Ishikawa (cell line): ENCODE measurements at regions not wholly inside any gene's neighbourhood (a gene's known extent, or its start where the extent isn't known, plus 50 kb on each side); places are given as distances from the start of the nearest gene placed in this dataset.

Experiments
- CEBPB ChIP-seq: IDR thresholded peaks from 2 replicates; pipeline ENCODE4 v1.6.1; 2012
- CREB1 ChIP-seq: IDR thresholded peaks from 2 replicates; pipeline ENCODE4 v1.6.1; 2012; ENCODE audit warnings: low read depth
- EGR1 ChIP-seq: IDR thresholded peaks from 2 replicates; pipeline ENCODE4 v1.6.1; 2012
- EP300 ChIP-seq: IDR thresholded peaks from 2 replicates; pipeline ENCODE4 v1.6.1; 2012; ENCODE audit warnings: borderline replicate concordance
- FOXM1 ChIP-seq: IDR thresholded peaks from 2 replicates; pipeline ENCODE4 v1.6.1; 2012; ENCODE audit warnings: low read depth, borderline replicate concordance
- NFIC ChIP-seq: IDR thresholded peaks from 2 replicates; pipeline ENCODE4 v1.6.1; 2012
- RAD21 ChIP-seq: IDR thresholded peaks from 2 replicates; pipeline ENCODE4 v1.6.1; 2012; ENCODE audit warnings: low read depth
- TAF1 ChIP-seq: IDR thresholded peaks from 2 replicates; pipeline ENCODE4 v1.6.1; 2012; ENCODE audit warnings: low read depth, mild to moderate bottlenecking
- TCF12 ChIP-seq: IDR thresholded peaks from 2 replicates; pipeline ENCODE4 v1.6.1; 2012; ENCODE audit warnings: low read depth
- TEAD4 ChIP-seq: IDR thresholded peaks from 2 replicates; pipeline ENCODE4 v1.6.1; 2012
- YY1 ChIP-seq: IDR thresholded peaks from 2 replicates; pipeline ENCODE4 v1.6.1; 2012; ENCODE audit warnings: low read depth
- ZBTB7A ChIP-seq: IDR thresholded peaks from 2 replicates; pipeline ENCODE4 v1.6.1; 2012; ENCODE audit warnings: low read depth
- TF ChIP-seq, protein P1 (sequence below): IDR thresholded peaks from 2 replicates; pipeline ENCODE4 v1.6.1; 2012
- TF ChIP-seq, protein P2 (sequence below): IDR thresholded peaks from 2 replicates; pipeline ENCODE4 v1.6.1; 2012; ENCODE audit warnings: low read depth, mild to moderate bottlenecking
- TF ChIP-seq, protein P3 (sequence below): IDR thresholded peaks from 2 replicates; pipeline ENCODE4 v1.6.1; 2012

DNA sequence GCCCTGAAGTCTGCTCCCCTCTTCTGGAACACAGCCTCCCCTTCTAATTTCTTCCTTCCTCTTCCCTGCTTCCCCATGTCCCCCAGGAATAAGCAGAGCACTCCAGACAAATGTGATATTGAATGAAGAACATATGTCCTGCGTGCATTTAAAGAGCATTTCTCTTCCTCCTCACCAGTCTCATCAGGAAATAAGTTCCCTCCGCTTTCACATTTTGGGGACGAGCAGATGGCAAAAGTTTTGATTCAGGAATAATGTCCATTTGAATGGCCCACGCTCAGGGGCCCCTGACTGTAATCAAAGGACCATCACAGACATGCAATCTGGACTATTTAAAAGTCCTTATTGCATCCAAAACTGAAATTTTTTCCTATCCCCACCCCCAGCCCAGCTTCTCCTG is 316.1 kb downstream of the CDK5RAP2 start:
- TF ChIP-seq, protein P1, sequence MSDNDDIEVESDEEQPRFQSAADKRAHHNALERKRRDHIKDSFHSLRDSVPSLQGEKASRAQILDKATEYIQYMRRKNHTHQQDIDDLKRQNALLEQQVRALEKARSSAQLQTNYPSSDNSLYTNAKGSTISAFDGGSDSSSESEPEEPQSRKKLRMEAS: no peak
- no peak for TF ChIP-seq CREB1
- TF ChIP-seq, protein P2, sequence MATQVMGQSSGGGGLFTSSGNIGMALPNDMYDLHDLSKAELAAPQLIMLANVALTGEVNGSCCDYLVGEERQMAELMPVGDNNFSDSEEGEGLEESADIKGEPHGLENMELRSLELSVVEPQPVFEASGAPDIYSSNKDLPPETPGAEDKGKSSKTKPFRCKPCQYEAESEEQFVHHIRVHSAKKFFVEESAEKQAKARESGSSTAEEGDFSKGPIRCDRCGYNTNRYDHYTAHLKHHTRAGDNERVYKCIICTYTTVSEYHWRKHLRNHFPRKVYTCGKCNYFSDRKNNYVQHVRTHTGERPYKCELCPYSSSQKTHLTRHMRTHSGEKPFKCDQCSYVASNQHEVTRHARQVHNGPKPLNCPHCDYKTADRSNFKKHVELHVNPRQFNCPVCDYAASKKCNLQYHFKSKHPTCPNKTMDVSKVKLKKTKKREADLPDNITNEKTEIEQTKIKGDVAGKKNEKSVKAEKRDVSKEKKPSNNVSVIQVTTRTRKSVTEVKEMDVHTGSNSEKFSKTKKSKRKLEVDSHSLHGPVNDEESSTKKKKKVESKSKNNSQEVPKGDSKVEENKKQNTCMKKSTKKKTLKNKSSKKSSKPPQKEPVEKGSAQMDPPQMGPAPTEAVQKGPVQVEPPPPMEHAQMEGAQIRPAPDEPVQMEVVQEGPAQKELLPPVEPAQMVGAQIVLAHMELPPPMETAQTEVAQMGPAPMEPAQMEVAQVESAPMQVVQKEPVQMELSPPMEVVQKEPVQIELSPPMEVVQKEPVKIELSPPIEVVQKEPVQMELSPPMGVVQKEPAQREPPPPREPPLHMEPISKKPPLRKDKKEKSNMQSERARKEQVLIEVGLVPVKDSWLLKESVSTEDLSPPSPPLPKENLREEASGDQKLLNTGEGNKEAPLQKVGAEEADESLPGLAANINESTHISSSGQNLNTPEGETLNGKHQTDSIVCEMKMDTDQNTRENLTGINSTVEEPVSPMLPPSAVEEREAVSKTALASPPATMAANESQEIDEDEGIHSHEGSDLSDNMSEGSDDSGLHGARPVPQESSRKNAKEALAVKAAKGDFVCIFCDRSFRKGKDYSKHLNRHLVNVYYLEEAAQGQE: no peak
- TF ChIP-seq NFIC: no peak
- TF ChIP-seq YY1: no peak
- no peak for TF ChIP-seq TAF1
- no peak for TF ChIP-seq ZBTB7A
- TF ChIP-seq EGR1: no peak
- no peak for TF ChIP-seq TEAD4
- no peak for TF ChIP-seq RAD21
- TF ChIP-seq CEBPB: no peak
- TF ChIP-seq FOXM1: no peak

DNA sequence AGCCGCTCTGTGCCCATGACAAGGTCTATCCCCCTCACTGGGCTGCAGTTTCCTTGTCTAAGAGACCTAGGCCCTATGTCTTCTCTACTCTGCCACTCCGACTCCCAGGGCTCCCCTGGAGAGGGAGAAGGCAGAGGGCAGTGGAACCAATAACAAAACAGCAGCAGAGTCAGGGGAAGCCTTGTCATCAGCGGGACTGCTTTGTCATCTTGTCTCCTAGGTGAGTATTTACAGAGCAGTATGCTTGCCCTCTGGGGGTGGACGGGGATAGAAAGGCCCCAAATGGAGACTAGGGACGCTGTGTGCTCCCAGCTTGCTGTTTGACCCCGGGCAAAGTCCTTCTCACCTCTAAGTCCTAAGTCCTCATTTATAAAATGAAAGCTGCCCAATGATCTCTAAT is 318.5 kb downstream of the CDK5RAP2 start:
- TF ChIP-seq, protein P1: no peak
- no peak for TF ChIP-seq ZBTB7A

DNA sequence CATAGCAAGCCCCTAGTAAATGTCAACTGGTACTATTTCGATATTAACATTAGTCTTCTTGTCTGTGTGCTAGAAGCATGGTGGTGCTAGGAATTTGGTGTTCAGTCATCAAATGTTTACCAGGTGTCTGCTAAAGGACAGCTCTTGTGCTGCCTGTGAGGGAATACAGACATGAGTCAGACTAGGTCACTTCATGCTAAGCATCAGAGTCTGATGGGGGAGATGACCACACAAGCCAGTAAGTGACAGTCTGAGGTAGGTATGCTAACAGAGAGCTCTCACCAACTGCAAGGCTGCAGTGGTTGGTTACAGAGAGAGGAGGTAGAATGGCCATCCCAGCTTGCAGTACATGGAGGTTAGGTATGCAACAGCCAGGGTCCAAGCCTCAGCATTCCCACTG is 320.9 kb downstream of the CDK5RAP2 start:
- TF ChIP-seq TCF12 (no peak), NFIC (no peak), TAF1 (no peak)

DNA sequence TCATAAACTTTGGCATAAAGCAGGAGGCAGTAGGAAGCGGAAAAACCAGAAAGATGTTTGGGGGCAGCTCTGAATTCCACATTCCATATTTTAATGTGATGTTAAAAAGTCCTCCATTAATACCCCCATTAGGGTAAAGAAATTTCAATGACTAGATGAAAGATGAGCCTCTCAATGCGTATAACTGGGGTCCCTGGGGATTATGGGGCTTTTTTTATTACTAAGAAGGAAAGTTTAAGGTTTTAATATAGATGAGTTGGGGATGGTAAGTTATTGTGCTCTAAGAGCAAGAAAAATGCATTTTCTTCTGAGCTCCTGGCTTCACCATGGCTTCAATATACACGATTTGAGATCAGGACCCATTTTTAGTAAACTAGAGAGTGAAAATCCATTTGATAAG is 321.9 kb downstream of the CDK5RAP2 start:
- TF ChIP-seq, protein P1: no peak
- no peak for TF ChIP-seq EGR1
- no peak for TF ChIP-seq NFIC
- no peak for TF ChIP-seq TEAD4
- TF ChIP-seq FOXM1: no peak
- no peak for TF ChIP-seq YY1
- no peak for TF ChIP-seq CEBPB
- no peak for TF ChIP-seq ZBTB7A

DNA sequence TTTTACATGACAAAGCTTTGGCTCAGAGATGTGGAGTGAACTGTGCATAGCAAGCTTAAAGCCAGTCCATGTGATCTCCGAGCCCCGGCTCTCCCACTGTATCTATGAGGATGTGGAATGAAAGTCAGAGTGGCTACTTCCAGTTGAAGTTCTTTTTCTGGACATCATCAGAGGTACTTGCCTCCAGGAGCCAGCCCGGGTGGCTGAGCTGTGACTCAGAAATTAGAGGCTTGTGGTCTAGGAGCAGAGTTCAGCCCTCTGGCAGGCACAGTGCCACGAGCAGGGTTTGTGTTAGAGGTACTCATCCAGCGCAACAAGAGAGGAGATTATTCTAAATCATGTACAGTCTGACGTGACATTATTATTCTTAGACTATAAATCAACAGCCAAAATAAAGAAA is 322.5 kb downstream of the CDK5RAP2 start:
- TF ChIP-seq TAF1 (no peak), TCF12 (no peak), CREB1 (no peak), NFIC (no peak), EP300 (no peak), ZBTB7A (no peak), RAD21 (no peak), CEBPB (no peak), EGR1 (no peak), FOXM1 (no peak), YY1 (no peak), TEAD4 (no peak)
- TF ChIP-seq, protein P1: no peak
- TF ChIP-seq, protein P3, sequence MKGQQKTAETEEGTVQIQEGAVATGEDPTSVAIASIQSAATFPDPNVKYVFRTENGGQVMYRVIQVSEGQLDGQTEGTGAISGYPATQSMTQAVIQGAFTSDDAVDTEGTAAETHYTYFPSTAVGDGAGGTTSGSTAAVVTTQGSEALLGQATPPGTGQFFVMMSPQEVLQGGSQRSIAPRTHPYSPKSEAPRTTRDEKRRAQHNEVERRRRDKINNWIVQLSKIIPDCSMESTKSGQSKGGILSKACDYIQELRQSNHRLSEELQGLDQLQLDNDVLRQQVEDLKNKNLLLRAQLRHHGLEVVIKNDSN: no peak
- TF ChIP-seq, protein P2: no peak

DNA sequence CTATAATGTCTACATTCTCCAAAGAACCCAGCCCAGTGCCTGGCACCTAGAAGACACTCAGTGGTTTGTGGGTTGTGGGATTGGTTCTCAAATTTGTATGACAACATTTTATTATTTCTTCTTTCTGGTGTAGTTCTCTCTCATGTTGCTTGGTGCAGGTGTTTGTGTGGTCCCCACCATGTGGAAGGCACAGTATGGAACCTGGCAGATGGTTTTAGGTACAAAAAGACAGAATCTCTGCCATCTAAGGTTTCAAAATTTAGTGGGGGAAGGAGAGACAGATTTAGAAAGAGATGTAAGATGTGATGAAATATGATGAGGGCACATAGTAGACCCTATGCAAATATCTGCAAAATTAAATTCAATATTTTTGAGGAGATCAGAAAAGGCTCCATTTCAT is 323.8 kb downstream of the CDK5RAP2 start:
- no peak for TF ChIP-seq RAD21
- TF ChIP-seq, protein P2: no peak
